Mammary epithelial cell (primary cell): ENCODE measurements at regions not wholly inside any gene's neighbourhood (a gene's known extent, or its start where the extent isn't known, plus 50 kb on each side); places are given as distances from the start of the nearest gene placed in this dataset.

Experiments
- CTCF ChIP-seq, 2 donors: IDR thresholded peaks in 1 of 2; conservative IDR thresholded peaks in 1 of 2; 2 replicates each; pipeline ENCODE4 v1.5.1; 2011 to 2012; ENCODE audit warnings: inconsistent platforms in 2 of 2, low read length in 2 of 2, mild to moderate bottlenecking in 2 of 2, control low read depth in 1 of 2, low read depth in 1 of 2; ENCODE audit not compliant: insufficient read depth in 1 of 2; ENCODE audit errors: extremely low read depth in 1 of 2
- EZH2 ChIP-seq: IDR thresholded peaks from 2 replicates; pipeline ENCODE4 v1.6.1; 2012; ENCODE audit warnings: low read length, inconsistent platforms, borderline replicate concordance

GRCh38 chr15:80315289-80315987, 63.4 kb upstream of the CTXND1 start:
- TF ChIP-seq CTCF (conservative IDR thresholded peaks at IDR 0.05 in 1 of 2, IDR thresholded peaks at IDR 0.05 in 1 of 2; ENCODE audit: extremely low read depth in 1 of 2, insufficient read depth in 1 of 2, low read depth in 1 of 2, low read length in 2 of 2) (no peak), EZH2 (no peak)
